Esophagus squamous epithelium (tissue), 5 donors: ENCODE measurements at regions not wholly inside any gene's neighbourhood (a gene's known extent, or its start where the extent isn't known, plus 50 kb on each side); places are given as distances from the start of the nearest gene placed in this dataset.

Experiments used
- DNase-seq: peaks from one replicate; lab custom pipeline; 2025; lab: John Stamatoyannopoulos, UW
- H3K27ac ChIP-seq, 4 donors: fragments of 200-600 bp; sonication (generic); one replicate each; pipeline ENCODE4 v1.5.1; 2016 to 2019; ENCODE audit warnings: mild to moderate bottlenecking in 1 of 4
- H3K27me3 ChIP-seq, 4 donors: fragments of 200-600 bp; sonication (generic); 1 replicate in 3 of 4; 2 replicates in 1 of 4; pipeline versions ENCODE4 v1.5.1 to v1.6.0; 2017 to 2021; ENCODE audit warnings: antibody characterized with exemption in 1 of 4
- H3K36me3 ChIP-seq, 3 donors: fragments of 200-600 bp; sonication (generic); one replicate each; pipeline ENCODE4 v1.5.1; 2016 to 2019
- H3K4me1 ChIP-seq, 3 donors: fragments of 200-600 bp; sonication (generic); one replicate each; pipeline ENCODE4 v1.5.1; 2017 to 2019
- H3K4me3 ChIP-seq, 4 donors: fragments of 200-600 bp; sonication (generic); 1 replicate in 3 of 4; 2 replicates in 1 of 4; pipeline ENCODE4 v1.5.1; 2016 to 2019; ENCODE audit warnings: mild to moderate bottlenecking in 2 of 4, moderate library complexity in 1 of 4
- H3K9me3 ChIP-seq, 3 donors: fragments of 200-600 bp; sonication (generic); one replicate each; pipeline ENCODE4 v1.5.1; 2016 to 2019
- CTCF ChIP-seq, 6 experiments: fragments of 450-650 bp in 4 of 6; fragments of 200-600 bp in 2 of 6; sonication (generic) in 2 of 6; IDR thresholded peaks; one replicate each; pipeline ENCODE4 v1.5.1; 2016 to 2019; ENCODE audit warnings: antibody characterized with exemption in 6 of 6, mild to moderate bottlenecking in 4 of 6, moderate library complexity in 4 of 6
- POLR2A ChIP-seq, 4 donors: fragments of 450-650 bp; IDR thresholded peaks; one replicate each; pipeline ENCODE4 v1.6.1; 2017; ENCODE audit warnings: antibody characterized with exemption in 4 of 4, mild to moderate bottlenecking in 4 of 4, moderate library complexity in 3 of 4
- WGBS, 2 donors: methylation state at CpG; one replicate each; pipeline ENCODE4 v1.1.5; 2018; 5-methylcytosine and 5-hydroxymethylcytosine counted together
- intact Hi-C: fragments of 100-400 bp; cut with DNase I; formaldehyde crosslinking; loops from one replicate; pipeline ENCODE4 v1.15.0; 2022
- donor health status: DM: yes; HTN: yes; CAD: no.

- intact Hi-C loops = no loop called here
- Histone ChIP-seq H3K4me1 (peaks cover 0 to 7% (median 0%) of the 10 kb centered on the region in 3 donors), H3K27ac (peak overlapping the region; percentile 14 to 77 (median 72)), H3K9me3 (no peaks in the 10 kb centered on the region), H3K27me3 (peaks cover 0 to 29% (median 0%) of the 10 kb centered on the region in 4 donors), H3K4me3 (peak overlapping the region in 2 of 4 donors; percentile 10 to 25), H3K36me3 (no peaks in the 10 kb centered on the region)
- WGBS, 2 donors = 28 to 38% methylated on average over 13 of the region's 13 CpGs
- TF ChIP-seq POLR2A (IDR thresholded peaks at IDR 0.05) (no peak), CTCF (IDR thresholded peaks at IDR 0.05) (no peak)
- DNase-seq = no peak
Measured at GRCh38 chr16:86222547-86222946, 287.8 kb upstream of the FOXF1 start.

- H3K4me1 ChIP-seq = peaks cover 0 to 7% (median 0%) of the 10 kb centered on the region in 3 donors
- DNase-seq = no peak
Measured at GRCh38 chr16:86222965-86223551, 287.3 kb upstream of the FOXF1 start.

GRCh38 chr16:86224126-86224525 lies 286.2 kb upstream of the FOXF1 start:
- 78 to 80% methylated on average over 1 to 5 of the region's 5 CpGs for WGBS, 2 donors
- Histone ChIP-seq H3K36me3 (no peaks in the 10 kb centered on the region), H3K4me1 (peaks cover 0 to 7% (median 0%) of the 10 kb centered on the region in 3 donors), H3K4me3 (no peak overlapping the region), H3K9me3 (no peaks in the 10 kb centered on the region), H3K27ac (peak overlapping the region in 2 of 4 donors; percentile 69 to 74), H3K27me3 (peaks cover 0 to 29% (median 0%) of the 10 kb centered on the region in 4 donors)
- TF ChIP-seq CTCF (IDR thresholded peaks at IDR 0.05) (no peak), POLR2A (IDR thresholded peaks at IDR 0.05) (no peak)
- intact Hi-C loops = no loop called here
- no peak for DNase-seq

More at GRCh38 chr16:86222965-86223551, 287.3 kb upstream of the FOXF1 start:
- Histone ChIP-seq H3K4me3 (peak overlapping the region in 2 of 4 donors; percentile 10 to 25), H3K27ac (peak overlapping the region; percentile 14 to 77 (median 72)), H3K9me3 (no peaks in the 10 kb centered on the region), H3K36me3 (no peaks in the 10 kb centered on the region), H3K27me3 (peaks cover 0 to 29% (median 0%) of the 10 kb centered on the region in 4 donors)
- intact Hi-C loops = no loop called here
- WGBS, 2 donors = 11 to 15% methylated on average over 11 of the region's 11 CpGs
- TF ChIP-seq POLR2A (IDR thresholded peaks at IDR 0.05) (peak in 1 of 4 donors; percentile 20), CTCF (IDR thresholded peaks at IDR 0.05) (no peak)

GRCh38 chr16:86224629-86225028 lies 285.7 kb upstream of the FOXF1 start:
- TF ChIP-seq POLR2A (IDR thresholded peaks at IDR 0.05) = no peak
- no peak for TF ChIP-seq CTCF (IDR thresholded peaks at IDR 0.05)
- peaks cover 0 to 29% (median 0%) of the 10 kb centered on the region in 4 donors for H3K27me3 ChIP-seq
- 75 to 100% methylated on average over 1 of the region's 1 CpG for whole genome bisulfite sequencing, 2 donors
- H3K4me3 ChIP-seq = no peak overlapping the region
- intact Hi-C loops = no loop called here
- H3K36me3 ChIP-seq = no peaks in the 10 kb centered on the region
- H3K4me1 ChIP-seq = peaks cover 0 to 7% (median 0%) of the 10 kb centered on the region in 3 donors
- H3K9me3 ChIP-seq = no peaks in the 10 kb centered on the region
- no peak overlapping the region for H3K27ac ChIP-seq
- no peak for DNase-seq

- intact Hi-C loops = no loop called here
- Histone ChIP-seq H3K27me3 (peaks cover 0 to 38% (median 0%) of the 10 kb centered on the region in 4 donors), H3K4me3 (no peak overlapping the region), H3K9me3 (no peaks in the 10 kb centered on the region), H3K36me3 (no peaks in the 10 kb centered on the region), H3K4me1 (peaks cover 0 to 7% (median 0%) of the 10 kb centered on the region in 3 donors), H3K27ac (no peak overlapping the region)
- 55 to 63% methylated on average over 1 to 2 of the region's 2 CpGs for WGBS, 2 donors
- TF ChIP-seq POLR2A (IDR thresholded peaks at IDR 0.05) = no peak
- TF ChIP-seq CTCF (IDR thresholded peaks at IDR 0.05) = no peak
- DNase-seq = no peak
Measured at GRCh38 chr16:86225905-86226371, 284.4 kb upstream of the FOXF1 start.
